ELF-1 (cell line): ENCODE measurements at regions not wholly inside any gene's neighbourhood (a gene's known extent, or its start where the extent isn't known, plus 50 kb on each side); places are given as distances from the start of the nearest gene placed in this dataset.
"Not testable (repeated sequence)": the region's sequence is repeated elsewhere in the genome, so short reads cannot be mapped to it uniquely, and the experiment has no call there.

Experiments used
- DNase-seq: peaks from one replicate; pipeline ENCODE4 v3.0.0-alpha.2; 2016; ENCODE audit warnings: low read depth, low spot score

- no peak for DNase-seq
These were observed 103.1 kb upstream of the LYZL2 start for GRCh38 chr10:30732671-30733070.

GRCh38 chr10:30731963-30732362 lies 102.4 kb upstream of the LYZL2 start:
- DNase-seq: no peak

DNA sequence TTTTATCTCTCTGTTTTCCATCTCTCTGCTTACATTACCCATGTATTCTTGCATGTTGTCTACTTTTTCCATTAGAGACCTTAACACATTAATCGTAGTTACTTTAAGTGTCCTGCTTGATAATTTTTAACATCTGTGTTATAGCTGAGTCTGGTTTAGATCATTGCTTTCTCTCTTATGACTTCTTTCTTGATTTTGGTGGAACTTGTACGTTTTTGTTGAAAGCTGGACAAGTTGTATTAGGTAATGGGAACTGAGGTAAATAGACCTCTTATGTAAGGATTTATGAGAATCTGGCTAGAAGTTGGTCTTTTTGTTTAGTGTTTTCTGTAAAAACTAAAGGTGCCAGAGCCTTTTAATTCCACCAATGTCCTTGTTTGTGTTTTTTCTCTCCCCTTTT lies 100.8 kb upstream of the LYZL2 start:
- no peak for DNase-seq

DNA sequence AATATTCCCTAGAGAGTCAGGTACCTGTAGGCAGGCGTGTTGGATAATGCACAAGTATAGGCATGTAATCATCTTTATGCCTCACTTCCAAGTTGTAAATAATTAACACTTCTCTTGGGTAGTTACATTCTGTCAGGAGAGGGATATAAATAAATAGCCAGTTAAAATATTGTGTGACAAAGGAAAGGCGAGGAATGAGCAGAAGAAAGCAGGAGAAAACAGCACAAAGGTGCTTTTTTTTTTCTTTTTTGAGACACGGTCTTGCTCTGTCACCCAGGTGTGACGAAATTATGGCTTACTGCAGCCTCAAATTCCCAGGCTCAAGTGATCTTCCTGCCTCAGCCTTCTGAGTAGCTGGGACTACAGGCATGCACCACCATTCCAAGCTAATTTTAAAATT lies 99.2 kb upstream of the LYZL2 start:
- DNase-seq: no peak

DNA sequence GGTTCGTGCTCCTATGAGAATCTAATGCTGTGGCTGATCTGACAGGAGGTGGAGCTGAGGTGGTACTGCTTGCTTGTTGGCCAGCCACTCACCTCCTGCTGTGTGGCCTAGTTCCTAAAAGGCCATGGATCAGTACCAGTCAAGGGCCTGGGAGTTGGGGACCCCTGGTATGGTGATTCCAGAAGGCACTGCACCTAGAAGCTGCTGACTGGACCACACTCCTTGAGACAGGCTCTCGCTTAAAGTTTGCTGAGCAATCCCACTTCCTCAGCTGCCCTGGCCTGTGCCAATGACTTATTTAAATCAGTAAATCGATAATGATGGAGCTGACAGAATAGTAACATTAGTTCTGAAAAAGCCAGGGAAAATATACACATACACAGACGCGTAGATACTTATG lies 98.6 kb upstream of the LYZL2 start:
- no peak for DNase-seq

DNA sequence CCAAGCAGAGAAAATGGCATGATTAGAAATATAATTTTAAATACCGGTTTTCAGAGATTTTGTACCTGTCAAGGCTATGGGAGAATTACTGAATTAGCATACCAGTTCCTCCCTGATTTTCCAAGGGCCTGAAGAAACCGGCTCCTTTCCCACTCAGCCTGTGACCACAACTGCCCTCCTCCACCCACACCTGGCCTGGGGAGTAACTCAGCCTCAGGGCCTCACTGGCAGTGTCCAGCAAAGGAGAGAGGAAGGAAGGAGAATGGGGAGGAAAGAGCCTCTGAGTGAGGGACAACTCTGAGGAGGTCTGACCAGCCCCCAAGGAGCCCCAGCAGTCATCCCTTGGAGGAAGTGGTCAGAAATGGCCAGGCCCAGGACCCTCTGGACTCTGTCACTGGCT lies 98.0 kb upstream of the LYZL2 start:
- no peak for DNase-seq

DNA sequence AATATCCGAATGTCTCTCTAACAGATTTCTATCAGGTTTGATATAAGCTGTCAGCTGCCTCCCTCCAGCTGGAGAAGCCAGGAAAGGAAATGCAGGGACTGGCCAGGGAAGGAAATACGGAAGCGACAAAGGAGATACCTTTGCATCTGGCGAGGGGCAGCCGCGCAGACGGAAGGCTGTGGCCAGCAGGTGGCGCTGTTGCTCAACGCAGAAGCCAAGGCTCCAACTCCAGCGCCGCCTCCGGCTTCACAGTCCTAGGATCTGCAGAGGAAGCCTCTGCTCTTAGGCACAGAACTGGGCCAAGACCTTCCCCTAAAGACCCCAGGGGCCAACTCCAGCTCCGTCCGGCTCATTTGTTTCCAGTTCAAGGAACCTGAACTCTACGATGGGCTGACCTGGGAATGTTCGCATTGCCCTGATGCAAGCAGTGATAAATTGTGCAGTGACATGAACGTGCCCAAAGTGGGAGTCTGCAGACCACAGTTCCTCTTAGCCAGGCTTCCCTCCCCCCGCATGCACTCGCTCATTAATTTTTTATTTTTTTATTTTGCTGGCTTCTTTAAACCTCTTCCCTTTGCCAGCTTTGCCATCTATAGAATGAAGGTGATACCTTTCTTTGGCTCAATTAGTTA lies 97.3 kb upstream of the LYZL2 start:
- peak; percentile 92 for DNase-seq

- DNase-seq: no peak
These were observed 96.1 kb upstream of the LYZL2 start for GRCh38 chr10:30725661-30726060.

DNA sequence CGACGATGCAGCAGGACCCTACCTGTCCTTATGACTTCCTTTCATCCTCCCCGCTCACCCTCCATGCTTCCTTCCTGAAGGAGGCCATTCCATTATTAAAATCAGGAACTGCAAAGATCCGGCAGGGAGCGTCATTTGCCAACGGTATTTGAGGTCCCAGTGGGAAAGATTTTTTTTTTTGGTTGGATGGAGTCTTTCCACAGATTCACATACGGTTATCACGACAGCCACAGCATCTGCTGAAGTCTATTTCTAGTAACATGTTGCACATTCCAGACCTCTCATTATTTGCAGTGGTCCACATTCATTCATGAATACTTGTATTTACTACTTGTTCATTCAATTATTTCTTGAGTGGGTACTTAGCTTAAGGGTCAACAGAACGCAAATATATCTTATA lies 94.7 kb upstream of the LYZL2 start:
- DNase-seq: no peak

DNA sequence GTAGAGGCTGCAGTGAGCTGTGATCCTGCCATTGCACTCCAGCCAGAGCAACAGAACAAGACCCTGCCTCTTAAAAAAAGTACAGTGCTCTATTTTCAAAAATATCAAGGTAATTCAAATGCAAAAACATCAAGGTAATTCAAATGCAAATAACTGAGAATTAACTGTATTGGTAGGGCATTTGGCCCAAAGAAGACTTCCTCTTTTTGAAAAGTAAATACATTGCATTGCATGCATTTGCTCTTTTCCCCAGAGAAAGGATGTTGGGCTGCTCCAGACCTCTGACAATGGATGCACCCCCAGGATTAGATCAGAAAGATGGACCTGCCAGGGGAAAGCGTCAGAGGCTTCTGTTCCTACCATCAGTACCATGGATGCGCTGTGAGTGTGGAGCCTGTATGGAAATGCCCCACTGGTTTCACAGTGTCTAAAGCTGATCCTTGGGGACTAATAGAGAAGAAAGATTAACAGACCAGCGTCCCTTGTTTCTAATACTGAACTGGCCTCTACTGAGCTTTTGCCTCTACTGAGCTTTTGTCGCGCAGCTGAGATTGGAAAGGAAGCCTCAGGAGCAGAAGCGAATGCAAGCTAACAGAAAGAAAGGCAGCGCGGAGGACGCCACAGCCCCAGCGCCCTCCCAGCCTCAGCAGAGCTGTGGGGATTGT lies 93.5 kb upstream of the LYZL2 start:
- no peak for DNase-seq

DNA sequence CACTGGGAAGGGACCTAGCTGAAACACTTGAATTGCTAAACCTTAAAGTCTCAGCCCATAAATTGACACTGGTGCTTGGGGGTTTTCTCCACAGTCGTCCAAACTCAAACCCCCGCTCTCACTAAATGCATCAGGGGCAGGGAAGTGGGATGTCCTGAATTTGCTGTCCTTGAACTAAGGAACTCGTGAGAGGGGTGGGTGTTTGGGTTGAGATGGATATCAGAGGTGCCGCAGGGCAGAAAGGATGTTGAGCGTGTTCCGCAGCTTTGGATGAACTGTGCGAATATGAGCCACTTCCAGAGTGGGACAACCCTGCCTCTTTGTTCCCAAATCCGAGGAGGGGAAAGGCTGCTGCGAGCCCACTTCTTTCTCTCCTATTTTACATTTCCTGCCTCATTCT lies 90.3 kb upstream of the LYZL2 start:
- peak; percentile 39 for DNase-seq

- DNase-seq: no peak
These were observed 80.3 kb upstream of the LYZL2 start for GRCh38 chr10:30709700-30710358.

DNA sequence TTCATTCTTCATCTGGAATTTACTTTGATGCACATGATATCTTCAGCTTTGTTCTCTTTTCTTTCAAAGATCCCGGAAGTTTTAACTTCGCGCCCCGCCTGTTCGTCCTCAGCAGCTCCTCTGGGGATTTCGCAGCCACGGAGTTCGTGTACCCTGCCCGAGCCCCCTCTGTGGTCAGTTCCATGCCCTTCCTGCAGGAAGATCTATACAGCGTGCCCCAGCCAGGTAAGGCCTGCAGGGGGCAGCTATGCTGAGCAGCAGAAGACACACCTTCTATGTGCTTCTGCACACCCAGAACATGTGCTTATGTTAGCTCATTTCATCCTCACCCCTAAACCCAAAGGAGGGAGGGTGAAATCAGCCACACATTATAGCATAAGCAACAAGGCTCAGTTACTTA lies 79.7 kb upstream of the LYZL2 start:
- DNase-seq: no peak

DNA sequence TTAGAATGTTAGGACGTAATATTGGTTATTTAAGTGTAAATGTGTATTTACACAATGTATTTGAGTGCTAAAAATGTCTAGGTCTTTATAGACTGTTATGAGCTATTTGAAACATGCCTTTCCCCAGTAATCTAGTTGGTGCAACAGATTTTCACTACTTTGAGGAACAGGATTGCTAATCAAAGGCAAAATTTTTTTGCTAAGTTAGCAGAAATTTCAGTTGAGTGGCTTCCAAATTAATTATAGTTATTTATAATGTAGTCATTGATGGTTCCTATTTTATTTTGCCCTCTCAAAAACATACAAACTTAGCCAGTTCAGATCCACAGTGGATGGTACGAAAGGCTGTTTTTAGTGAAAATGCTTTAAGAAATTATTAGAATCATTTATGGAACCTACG lies 78.7 kb upstream of the LYZL2 start:
- DNase-seq: no peak

GRCh38 chr10:30706189-30706588 lies 76.6 kb upstream of the LYZL2 start:
- not testable (repeated sequence) for DNase-seq

- peak; percentile 89 for DNase-seq
These were observed 76.1 kb upstream of the LYZL2 start for GRCh38 chr10:30705625-30706149.

DNA sequence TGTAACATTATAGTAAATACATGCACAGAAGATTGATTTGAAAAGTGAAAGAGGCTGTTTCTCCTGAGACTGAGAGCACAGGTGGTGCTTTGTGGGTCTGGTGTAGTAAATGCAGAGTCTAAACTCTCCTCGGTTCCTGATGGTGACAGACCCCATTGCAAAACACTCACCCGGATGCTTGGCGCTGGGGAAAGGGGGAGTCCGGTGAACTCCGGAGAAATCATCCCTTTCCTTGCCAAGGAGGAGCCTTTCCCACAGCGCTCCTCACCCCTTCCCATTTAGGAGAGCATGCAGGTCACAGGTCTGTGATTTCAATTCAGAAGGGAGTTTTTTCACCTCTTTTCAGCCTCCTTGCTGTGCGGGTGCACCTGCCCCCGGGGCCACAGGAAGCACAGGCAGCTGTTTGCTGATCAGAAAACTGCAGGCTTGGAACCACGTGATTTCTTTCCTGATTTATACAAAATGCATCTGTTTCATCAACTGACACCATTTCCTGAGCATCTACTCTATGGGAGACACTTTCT lies 75.6 kb upstream of the LYZL2 start:
- no peak for DNase-seq

- not testable (repeated sequence) for DNase-seq
These were observed 75.1 kb upstream of the LYZL2 start for GRCh38 chr10:30704601-30705100.

- no peak for DNase-seq
These were observed 74.6 kb upstream of the LYZL2 start for GRCh38 chr10:30704026-30704600.

- not testable (repeated sequence) for DNase-seq
These were observed 73.9 kb upstream of the LYZL2 start for GRCh38 chr10:30703446-30703845.

GRCh38 chr10:30702860-30703259 lies 73.3 kb upstream of the LYZL2 start:
- DNase-seq: no peak
